ENCODE measurements at regions not wholly inside any gene's neighbourhood (a gene's known extent, or its start where the extent isn't known, plus 50 kb on each side); places are given as distances from the start of the nearest gene placed in this dataset.

DNA sequence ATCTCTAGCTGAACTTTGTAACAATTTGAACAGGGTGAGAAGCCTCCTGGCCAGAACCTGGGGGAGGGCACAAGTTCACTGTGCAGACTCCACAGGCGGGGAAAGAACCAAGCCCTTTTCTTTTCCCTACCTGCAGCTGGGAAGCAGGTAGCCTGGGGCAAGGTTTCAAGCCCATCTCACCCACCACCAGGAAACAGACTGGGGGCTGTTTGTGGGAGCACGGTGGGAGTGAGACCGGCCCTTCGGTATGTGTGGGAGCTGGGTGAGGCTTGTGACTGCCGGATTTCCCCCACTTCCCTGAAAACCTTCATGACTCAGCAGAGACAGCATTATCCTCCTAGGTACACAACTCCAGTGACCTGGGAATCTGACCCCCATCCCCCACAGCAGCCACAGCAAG lies 211.7 kb downstream of the ZNF674 start:
- H3K4me3 ChIP-seq (ENCODE audit: low read depth, low read length), result no peak overlapping the region
- DNase-seq (ENCODE audit: low read depth), result no peak
- TF ChIP-seq, protein P1, sequence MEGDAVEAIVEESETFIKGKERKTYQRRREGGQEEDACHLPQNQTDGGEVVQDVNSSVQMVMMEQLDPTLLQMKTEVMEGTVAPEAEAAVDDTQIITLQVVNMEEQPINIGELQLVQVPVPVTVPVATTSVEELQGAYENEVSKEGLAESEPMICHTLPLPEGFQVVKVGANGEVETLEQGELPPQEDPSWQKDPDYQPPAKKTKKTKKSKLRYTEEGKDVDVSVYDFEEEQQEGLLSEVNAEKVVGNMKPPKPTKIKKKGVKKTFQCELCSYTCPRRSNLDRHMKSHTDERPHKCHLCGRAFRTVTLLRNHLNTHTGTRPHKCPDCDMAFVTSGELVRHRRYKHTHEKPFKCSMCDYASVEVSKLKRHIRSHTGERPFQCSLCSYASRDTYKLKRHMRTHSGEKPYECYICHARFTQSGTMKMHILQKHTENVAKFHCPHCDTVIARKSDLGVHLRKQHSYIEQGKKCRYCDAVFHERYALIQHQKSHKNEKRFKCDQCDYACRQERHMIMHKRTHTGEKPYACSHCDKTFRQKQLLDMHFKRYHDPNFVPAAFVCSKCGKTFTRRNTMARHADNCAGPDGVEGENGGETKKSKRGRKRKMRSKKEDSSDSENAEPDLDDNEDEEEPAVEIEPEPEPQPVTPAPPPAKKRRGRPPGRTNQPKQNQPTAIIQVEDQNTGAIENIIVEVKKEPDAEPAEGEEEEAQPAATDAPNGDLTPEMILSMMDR (IDR thresholded peaks at IDR 0.05; ENCODE audit: insufficient read depth, low read depth, low read length, missing control alignments), result no peak

DNA sequence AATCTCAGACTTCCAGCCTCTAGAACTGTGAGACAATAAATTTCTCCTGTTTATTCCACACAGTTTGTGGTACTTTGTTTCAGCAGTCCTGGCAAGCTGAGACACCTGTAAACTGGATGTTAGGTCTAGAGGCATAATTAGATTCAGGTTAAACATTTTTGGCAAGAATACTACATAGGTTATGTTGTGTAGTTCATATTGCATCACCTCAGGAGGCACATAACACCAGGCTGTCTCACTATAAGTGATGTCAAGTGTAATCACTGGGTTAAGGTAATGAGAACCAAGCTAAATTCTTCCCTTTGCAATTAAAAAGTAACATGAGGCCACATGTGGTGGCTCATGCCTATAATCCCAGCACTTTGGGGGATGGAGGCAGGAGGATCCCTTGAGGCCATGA lies 214.2 kb downstream of the ZNF674 start:
- TF ChIP-seq, protein P1 (IDR thresholded peaks at IDR 0.05; ENCODE audit: insufficient read depth, low read depth, low read length, missing control alignments), result no peak
- no peak overlapping the region for H3K4me3 ChIP-seq (ENCODE audit: low read depth, low read length)
- DNase-seq (ENCODE audit: low read depth), result no peak

DNA sequence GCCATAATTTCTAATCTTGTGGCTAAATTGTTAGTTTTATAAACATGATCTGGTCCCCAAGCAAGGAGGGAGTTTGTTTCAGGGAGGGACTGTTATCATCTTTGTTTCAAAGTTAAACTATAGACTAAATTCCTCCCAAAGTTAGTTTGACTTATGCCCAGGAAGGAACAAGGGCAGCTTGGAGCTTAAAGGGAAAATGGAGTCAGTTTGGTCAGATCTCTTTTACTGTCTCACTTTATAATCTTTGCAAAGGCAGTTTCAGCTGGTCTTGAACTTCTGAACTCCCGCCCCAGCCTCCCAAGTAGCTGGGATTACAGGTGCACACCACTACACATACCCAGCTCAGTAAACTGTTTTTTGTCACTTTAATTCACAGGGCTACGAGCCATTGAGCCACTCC lies 214.7 kb downstream of the ZNF674 start:
- no peak overlapping the region for H3K4me3 ChIP-seq (ENCODE audit: low read depth, low read length)
- TF ChIP-seq, protein P1 (IDR thresholded peaks at IDR 0.05; ENCODE audit: insufficient read depth, low read depth, low read length, missing control alignments), result no peak
- no peak for DNase-seq (ENCODE audit: low read depth)

DNA sequence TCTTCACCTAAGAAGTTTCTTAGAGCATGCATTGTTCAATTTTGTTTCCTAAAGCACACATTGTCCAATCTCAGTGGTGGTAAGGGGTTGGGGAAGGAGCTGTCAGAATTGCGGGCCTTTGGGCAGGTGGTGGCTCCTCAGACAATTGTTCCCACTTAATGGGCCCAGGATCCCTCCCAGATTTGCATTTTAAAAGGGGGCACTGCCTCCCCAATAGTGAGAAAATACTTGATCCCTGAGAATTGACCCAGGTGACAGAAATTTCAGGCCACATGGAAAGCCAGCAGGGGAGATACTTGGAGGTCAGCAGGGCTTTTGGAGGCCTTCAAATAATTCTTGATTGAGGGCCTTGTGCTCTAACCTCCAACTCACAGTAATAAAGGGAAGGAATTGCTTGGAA lies 217.1 kb downstream of the ZNF674 start:
- no peak for DNase-seq (ENCODE audit: low read depth)
- TF ChIP-seq, protein P1 (IDR thresholded peaks at IDR 0.05; ENCODE audit: insufficient read depth, low read depth, low read length, missing control alignments), result no peak
- no peak overlapping the region for H3K4me3 ChIP-seq (ENCODE audit: low read depth, low read length)

DNA sequence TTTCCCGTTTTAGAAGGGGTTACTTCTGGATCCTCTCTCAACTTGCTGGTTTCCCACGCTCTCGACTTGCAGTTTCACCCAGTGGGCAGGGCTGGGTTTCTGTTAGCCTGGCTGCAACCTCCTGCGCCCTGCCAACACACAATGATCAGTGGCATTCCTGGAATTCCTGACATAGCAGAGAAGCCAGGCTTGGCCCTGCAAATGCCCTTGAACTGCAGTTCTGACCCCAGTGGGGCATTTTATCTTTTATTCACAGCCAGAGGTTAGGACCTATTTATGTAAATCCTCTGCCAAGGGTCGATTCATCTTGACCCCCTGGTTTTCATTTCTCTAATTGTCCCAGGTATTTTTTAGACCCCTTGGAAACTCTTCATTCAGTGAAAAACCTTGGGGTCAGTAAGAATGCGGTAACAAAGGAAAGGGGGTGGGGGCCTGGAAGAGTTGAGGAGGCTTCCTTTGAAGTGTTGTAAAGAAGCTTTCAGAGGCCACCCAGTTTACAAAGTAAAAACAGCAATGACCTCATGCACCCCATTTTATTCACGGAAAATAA lies 217.6 kb downstream of the ZNF674 start:
- H3K4me3 ChIP-seq (ENCODE audit: low read depth, low read length), result no peak overlapping the region
- DNase-seq (ENCODE audit: low read depth), result no peak
- TF ChIP-seq, protein P1 (IDR thresholded peaks at IDR 0.05; ENCODE audit: insufficient read depth, low read depth, low read length, missing control alignments), result no peak

DNA sequence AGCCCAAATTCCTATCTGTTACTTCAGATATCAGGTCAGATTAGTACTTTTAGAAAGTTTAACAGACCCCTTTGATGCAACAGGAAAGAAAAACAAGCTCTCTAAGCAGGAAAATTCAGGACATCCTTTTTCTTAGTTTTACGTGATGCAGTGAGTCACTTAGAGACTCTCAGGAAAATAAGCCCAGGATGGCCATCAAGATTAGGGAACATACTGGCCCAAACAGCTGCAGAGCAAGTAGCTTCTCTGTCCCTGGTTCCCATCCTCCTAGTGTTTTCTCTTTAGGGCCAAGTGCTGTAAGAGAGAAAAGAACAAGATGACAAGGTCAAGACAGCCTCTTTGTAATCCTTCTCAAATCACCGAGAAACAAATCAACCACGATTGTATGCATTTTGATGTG lies 219.1 kb downstream of the ZNF674 start:
- H3K4me3 ChIP-seq (ENCODE audit: low read depth, low read length), result no peak overlapping the region
- TF ChIP-seq, protein P1 (IDR thresholded peaks at IDR 0.05; ENCODE audit: insufficient read depth, low read depth, low read length, missing control alignments), result no peak
- DNase-seq (ENCODE audit: low read depth), result no peak

DNA sequence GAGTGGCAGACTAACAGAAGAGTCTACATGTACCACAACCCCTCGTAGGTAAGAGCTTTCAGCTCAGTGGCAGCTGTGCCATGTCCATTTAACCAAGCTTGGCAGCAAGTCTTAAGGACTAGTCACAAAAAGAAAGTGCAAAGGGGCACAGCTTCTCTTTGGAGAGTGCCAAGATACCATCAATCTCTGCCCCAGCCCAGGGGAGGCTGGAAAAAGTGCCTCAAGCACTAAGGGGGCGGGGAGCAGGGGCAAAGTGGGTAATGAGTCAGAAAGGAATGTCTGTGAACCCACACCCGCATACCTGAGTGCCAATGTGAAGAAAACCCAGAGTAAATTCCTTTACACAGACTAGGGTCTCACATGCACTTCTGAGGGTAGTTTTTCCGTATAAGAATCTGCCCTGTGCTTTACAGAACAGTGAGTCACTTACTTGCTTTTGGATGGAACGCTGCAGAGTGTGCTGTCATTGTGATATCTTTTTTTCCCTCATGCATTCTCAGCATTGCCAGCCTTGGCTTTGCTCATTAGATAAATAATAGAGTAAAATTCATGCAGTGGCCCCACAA lies 219.8 kb downstream of the ZNF674 start:
- TF ChIP-seq, protein P1 (IDR thresholded peaks at IDR 0.05; ENCODE audit: insufficient read depth, low read depth, low read length, missing control alignments), result no peak
- H3K4me3 ChIP-seq (ENCODE audit: low read depth, low read length), result no peak overlapping the region
- no peak for DNase-seq (ENCODE audit: low read depth)
